ENCODE measurements at regions not wholly inside any gene's neighbourhood (a gene's known extent, or its start where the extent isn't known, plus 50 kb on each side); places are given as distances from the start of the nearest gene placed in this dataset.

- no peak for DNase-seq
These were observed 960.7 kb upstream of the RAG2 start for GRCh38 chr11:37558619-37559210.

GRCh38 chr11:37557990-37558389 is 960.0 kb upstream of the RAG2 start:
- no peak for DNase-seq

DNA sequence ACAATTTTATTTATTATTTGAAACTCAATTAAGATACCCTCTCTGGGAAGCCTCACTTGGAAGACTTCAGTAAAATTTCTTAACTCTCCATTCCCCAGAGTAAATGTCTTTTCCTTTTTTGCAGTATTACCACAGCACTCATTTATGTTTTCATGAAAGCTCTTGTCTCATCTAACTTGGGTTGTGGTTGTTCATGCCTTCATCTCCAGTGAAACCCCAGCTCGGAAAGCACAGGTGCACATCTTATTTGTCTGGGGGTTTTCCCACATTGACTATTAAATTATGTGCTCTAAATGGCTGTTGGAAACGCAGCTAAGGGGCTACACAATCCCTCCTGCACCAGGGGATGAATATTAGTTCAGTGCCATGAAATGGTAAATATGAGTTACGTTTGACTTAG is 954.2 kb upstream of the RAG2 start:
- no peak for DNase-seq

- DNase-seq, result no peak
These were observed 946.5 kb upstream of the RAG2 start for GRCh38 chr11:37544491-37544890.

DNA sequence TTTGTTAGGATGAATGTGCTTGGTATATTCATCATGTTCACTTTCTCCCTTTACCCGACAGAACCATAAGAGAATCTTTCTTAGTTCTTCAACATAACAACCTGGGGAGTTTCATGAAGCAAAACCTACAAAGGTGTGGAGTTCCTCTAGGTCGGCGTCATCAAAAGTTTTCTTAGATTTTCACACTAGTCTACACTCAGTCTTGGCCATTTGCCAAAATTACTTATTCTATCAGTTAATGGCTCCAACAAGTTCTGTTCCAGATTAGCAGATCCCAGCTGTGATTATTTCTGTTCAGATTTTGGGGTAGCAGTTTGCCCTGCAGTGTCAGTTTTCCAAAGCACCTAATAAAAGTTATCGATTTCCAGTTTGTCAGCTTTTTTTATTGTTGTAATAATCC is 935.8 kb upstream of the RAG2 start:
- DNase-seq, result no peak

DNA sequence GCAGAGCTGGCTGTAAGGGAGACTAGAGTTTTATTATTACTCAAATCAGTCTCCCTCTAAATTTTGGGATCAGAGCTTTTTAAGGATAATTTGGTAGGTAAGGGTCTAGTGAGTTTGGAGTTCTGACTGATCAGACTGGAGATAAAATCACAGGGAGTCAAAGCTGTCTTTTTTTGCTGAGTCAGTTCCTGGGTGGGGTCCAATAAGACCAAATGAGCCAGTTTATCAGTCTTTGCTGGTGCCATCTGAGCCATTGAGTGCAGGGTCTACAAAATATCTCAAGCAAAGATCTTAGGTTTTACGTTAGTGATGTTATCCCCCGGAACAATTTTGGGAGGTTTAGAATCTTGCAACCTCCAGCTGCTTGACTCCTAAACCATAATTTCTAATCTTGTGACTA is 935.1 kb upstream of the RAG2 start:
- no peak for DNase-seq

GRCh38 chr11:37532271-37532670 is 934.2 kb upstream of the RAG2 start:
- DNase-seq, result no peak

- DNase-seq, result no peak
These were observed 929.5 kb upstream of the RAG2 start for GRCh38 chr11:37527545-37527944.

DNA sequence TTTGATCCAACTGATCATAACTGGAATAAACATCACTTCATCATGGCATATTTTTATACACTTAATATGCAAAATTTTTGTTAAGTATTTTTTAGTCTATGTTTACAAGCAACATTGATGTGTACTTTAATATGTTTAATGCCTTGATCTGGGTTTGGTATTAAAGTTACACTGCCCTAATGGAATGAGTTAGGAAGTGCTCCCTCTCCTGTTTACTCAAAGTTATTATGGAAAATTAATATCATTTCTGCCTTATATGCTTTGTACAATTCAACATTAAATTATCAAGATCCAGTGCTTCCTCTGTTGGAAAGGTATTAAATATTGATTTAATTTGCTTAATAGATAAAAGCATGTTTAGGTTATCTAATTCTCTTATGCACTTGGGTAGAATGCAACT is 927.3 kb upstream of the RAG2 start:
- no peak for DNase-seq

DNA sequence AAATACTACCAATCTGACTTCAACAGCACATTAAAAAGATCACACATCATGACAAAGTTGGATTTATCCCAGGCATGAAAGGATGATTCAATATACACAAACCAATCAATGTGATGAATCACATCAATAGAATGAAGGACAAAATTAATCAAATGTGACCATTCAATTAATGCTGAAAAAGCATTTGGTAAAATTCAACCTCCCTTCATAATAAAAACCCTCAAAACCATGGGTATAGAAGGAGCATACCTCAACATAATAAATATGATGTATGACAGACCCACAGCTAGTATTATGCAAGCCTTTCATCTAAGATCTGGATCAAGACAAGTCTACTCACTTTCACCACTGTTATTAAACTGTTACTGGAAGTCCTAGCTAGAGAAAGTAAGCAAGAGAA is 921.7 kb upstream of the RAG2 start:
- DNase-seq, result no peak

DNA sequence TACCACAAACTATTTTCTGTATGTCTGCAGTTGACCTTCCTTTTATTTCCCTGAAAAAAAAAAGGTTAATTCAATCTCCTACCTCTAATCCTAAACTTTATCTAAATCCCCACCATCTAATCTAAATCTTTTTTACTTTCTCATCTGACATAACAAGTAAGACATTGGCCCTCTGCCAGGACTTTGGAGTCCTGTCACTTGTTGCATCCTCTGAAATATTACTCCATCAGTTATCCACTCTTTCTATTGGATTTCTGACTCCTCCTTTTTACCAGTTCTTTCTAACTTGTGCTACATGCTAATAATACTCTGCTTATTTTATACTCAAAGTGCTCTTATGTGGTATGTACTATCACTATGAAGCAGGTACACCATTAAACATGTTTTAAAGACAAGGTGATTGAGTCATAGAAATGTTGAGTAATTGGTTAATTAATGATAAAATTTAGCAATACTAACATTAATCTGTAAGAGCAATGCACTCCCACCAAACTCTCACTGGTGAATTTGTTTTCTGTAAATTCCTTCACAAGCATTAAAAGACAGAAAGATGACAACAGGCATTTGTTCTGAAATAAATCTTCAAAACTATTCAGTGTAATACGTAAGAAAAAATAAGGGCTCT is 914.2 kb upstream of the RAG2 start:
- no peak for DNase-seq

- no peak for DNase-seq
These were observed 913.4 kb upstream of the RAG2 start for GRCh38 chr11:37511425-37511933.

- DNase-seq, result no peak
These were observed 911.5 kb upstream of the RAG2 start for GRCh38 chr11:37509506-37509905.

DNA sequence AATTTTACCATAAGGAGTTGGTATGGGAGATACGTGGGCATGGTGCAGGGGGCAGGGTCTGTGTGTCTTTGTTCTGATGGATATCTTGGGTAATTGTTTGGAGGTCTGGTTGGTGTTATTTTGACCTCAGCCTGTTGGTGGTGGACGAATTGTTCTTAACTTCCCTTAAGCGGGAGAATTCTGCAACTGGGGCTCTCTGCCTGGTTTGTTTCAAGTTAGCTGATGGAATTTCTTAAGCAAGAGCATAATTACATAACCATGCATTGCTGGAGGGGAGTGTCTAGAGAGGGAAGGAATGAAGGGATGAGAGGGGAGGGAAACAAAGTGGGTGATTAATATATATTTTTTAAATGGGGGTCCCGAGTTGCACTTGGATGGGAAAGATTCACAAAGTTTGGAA is 908.5 kb upstream of the RAG2 start:
- DNase-seq, result no peak

- no peak for DNase-seq
These were observed 907.4 kb upstream of the RAG2 start for GRCh38 chr11:37505406-37505805.

DNA sequence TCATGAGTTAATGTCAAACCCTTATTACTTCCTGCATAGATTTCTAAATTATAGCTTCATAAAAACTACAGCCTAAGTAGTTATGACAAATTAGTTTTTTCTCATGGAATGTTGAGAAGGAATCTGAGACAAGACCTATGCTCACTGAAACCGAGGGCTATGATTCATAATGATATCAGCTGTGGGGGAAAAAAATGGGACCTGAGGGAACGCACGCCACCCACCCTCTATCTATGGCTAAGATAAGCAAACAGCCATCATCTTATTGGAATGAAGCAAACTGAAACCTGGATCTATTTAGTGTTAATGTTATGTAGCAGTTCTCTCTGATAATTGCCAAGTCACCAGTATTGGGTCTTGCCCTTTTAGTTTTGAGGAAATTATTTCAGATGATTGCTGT is 906.9 kb upstream of the RAG2 start:
- no peak for DNase-seq

DNA sequence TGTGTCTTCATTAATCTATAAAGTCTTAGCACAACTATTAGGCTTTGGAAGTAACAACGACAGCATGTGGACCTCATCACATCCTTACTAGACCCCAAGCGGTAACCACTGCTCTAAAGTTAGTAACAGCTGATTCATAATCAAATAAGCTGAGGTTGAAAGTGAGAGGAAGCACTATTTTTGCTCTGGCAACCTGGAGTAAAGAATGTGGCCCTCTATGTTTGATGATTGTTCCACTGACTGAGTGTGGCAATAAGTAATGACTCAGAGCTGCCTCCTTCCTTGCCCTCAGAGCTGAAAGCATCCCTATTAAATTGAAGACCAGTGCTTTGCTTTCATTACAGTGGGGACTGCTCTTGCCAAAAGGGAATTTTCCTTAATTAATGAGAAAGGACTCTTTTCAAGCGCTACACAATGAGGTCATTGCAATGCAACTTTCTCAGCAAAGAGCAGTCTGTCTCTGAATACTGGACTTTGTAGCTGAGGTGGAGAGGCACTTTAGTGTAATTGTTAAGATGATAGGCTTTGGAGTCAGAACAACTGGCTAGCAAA is 906.1 kb upstream of the RAG2 start:
- peak; percentile 1 for DNase-seq

DNA sequence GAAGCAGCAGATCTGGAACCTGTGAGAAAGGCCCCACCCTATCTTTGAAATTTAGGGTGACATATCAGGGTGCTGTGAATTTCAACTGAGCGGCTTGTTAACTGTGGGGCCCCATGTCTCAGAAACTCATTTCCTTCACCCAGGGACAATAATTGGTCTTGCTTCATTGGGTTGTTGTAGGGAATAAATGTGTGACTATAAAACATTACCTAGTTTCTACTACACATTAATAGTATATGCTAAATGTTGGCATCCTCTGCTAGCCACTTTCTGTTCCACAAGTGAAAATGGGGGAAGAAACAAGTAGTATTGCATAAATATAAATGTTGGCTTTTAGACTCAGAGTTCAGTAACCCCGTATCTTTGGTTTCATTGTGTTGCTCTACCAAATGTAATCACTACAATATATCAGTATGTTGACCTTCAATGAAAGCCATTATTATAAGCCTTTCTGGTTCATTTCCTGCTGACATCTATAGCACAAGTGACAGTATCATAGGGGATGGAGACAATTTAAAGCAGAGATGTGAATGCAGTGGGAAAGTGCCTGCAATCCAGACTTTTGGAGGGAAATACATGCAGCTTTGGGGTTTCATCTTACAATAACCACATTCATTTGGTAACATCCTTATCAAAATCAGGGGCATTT is 905.5 kb upstream of the RAG2 start:
- DNase-seq, result no peak

- DNase-seq, result no peak
These were observed 904.2 kb upstream of the RAG2 start for GRCh38 chr11:37502202-37502601.

DNA sequence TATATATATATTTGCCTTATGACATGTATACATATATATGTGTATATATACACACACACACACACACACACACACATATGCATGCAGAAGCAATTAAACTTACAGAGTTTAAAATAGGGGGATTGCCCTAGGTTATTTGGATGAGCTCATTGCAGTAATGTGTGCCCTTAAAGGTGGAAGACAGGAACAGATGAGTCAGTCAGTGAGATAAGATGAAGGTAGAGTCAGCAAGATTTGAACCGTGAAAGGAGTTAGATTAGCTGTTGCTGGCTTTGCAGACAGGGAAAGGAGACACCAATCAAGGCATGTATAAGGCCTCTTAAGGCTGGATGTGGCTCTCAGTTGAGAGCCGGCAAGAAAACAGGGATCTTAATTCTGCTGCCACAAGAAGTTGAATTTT is 902.4 kb upstream of the RAG2 start:
- no peak for DNase-seq

DNA sequence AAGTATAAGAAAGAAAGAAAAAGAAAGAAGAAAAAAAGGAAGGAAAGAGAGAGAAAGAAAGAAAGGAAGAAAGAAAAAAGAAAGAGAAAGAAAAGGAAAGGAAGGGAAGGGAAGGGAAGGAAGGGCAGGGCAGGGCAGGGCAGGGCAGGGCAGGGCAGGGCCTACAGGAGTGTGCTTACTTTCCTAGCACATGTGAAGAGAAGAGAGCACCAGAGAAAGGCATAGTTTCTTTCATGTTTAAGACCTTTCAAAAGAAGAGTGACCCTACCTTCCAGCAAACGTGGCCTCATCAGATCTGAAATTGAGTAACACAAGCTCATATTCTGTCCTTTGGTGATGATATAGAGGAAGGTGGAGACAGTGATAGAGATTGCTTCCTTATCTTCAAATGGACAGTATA is 899.3 kb upstream of the RAG2 start:
- DNase-seq, result no peak

DNA sequence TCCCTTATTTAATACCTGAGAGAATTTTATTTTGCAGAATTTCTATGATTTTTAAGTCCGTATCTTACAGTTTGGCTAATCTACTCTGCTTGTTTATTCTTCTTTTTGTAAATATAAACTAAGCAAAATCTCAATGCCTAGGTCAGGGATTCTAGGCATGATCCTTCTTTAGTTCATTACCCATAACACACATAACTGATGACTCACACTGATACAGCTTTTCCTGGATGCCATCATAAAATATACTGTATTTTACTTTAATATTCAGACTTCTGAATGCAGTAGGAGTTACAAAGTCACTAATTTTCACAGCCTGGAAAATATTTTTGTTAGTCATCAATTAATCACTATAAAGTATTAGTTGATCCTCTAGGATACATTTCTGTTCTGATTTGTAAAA is 898.2 kb upstream of the RAG2 start:
- no peak for DNase-seq

DNA sequence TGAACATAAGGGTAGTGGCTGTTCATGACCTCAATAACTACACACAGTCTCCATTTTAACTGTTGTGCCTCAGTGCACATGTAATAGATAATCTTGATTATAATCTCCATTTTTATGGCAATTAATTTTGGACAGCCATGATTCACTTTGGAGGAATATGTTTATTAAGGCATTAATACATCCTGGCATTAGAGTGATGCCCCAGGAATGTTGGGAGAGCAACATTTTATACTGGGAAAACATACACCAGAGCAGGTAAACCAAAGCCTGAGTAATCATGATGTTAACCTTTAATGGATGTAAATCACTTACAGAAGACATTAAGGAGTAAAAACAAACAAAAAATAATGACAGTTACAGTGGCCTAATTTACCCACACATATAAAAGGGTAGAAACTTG is 886.3 kb upstream of the RAG2 start:
- DNase-seq, result no peak

DNA sequence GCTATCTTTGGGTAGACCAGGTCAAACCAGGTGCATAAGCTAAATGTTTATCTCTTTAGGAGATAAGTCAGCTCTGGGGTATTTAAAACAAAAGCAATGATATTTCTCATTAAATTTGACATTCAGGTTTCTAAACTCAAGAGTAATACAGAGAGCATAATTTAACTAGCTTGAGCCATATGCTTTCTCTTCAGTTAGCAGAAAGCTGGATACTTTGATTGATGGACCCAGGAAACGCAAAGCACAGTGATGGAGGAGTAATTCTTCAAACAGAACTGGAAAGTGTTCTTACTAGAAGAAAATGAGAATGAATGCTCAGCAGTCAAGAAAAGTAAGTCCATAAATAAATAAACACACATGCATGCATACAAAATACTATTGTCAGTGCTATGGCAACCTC is 885.7 kb upstream of the RAG2 start:
- no peak for DNase-seq

Data from activated CD4-positive, alpha-beta T cell treated with anti-CD3 and anti-CD28 coated beads for 48 hours (primary cell).